LNCAP (cell line): ENCODE measurements at regions not wholly inside any gene's neighbourhood (a gene's known extent, or its start where the extent isn't known, plus 50 kb on each side); places are given as distances from the start of the nearest gene placed in this dataset.

ENCODE experiments used
- CTCF ChIP-seq: fragments of 450-650 bp; IDR thresholded peaks from 2 replicates; pipeline ENCODE4 v1.5.1; 2017; ENCODE audit warnings: mild to moderate bottlenecking

DNA sequence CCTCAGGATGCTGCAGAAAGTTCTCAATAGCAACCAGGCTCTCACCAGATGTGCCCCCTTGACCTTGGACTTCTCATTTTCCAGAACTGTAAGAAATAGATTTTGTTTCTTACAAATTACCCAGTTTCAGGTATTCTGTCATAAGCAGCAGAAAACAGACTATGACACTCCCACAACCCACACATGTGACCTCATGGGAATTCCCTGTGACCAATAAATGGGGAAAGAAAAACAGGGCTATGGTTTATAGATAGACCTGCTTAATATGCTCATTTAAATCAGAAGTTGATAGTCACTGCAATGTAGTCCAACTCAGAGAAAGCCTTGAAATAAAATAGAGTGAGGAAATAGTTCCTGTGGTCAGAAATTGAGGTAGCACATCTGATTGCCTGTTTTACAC is 380.9 kb upstream of the PTBP2 start:
- TF ChIP-seq CTCF, result no peak

- TF ChIP-seq CTCF, result no peak
Measured at GRCh38 chr1:96346719-96347118, 374.9 kb upstream of the PTBP2 start.

DNA sequence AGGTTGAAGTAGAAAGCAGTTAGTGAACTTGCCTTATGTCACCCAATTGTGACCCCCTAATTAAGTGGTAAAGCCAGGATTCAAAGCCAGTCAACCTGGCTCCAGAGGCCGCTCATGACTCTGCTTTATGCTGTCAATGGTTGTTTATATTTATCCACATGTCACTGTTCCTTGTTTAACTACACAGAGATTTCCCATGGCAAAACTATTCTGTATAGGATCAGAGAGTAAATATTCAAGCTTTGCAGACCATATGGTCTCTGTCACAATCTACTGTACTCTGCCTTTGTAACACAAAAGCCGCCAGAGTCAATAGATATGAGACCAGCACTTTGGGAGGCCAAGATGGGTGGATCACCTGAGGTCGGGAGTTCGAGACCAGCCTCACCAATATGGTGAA is 371.7 kb upstream of the PTBP2 start:
- no peak for TF ChIP-seq CTCF

DNA sequence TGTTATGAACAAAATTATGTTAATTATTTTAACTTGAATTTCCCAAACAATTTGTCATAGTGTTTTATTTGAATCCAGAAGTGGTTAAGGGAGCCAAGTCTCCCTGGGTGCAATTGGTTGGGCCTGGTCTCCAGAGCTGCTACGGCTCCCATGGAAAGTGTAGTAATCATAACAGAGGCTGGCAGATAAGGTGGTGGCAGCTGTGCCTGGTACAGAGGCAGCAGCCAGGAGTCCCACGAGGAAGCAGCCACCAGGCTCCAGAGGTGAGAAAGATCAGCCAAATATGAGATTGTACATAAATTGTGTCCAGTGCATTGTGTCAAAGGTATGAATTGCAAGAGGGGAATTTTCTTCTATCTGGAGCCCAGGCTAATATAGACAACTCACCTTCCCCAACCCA is 368.9 kb upstream of the PTBP2 start:
- no peak for TF ChIP-seq CTCF

GRCh38 chr1:96355521-96355920 is 366.1 kb upstream of the PTBP2 start:
- TF ChIP-seq CTCF, result no peak

- no peak for TF ChIP-seq CTCF
Measured at GRCh38 chr1:96355961-96356360, 365.6 kb upstream of the PTBP2 start.

GRCh38 chr1:96357141-96357765 is 364.3 kb upstream of the PTBP2 start:
- no peak for TF ChIP-seq CTCF

GRCh38 chr1:96358057-96358456 is 363.5 kb upstream of the PTBP2 start:
- no peak for TF ChIP-seq CTCF
